ENCODE measurements at regions not wholly inside any gene's neighbourhood (a gene's known extent, or its start where the extent isn't known, plus 50 kb on each side); places are given as distances from the start of the nearest gene placed in this dataset.

GRCh38 chrX:109873574-109873973 is 129.3 kb upstream of the TMEM164 start:
- Histone ChIP-seq H3K27ac (no peak overlapping the region), H3K27me3 (no peaks in the 10 kb centered on the region), H3K36me3 (no peaks in the 10 kb centered on the region), H3K4me3 (no peak overlapping the region), H3K9me3 (ENCODE audit: low read depth) (no peaks in the 10 kb centered on the region), H3K4me1 (ENCODE audit: low read depth) (no peaks in the 10 kb centered on the region)
- no peak for DNase-seq (ENCODE audit: low read depth in 1 of 2, low spot score in 1 of 2)
- TF ChIP-seq CTCF (IDR thresholded peaks at IDR 0.05; ENCODE audit: low read depth, low read length) = no peak

- no peaks in the 10 kb centered on the region for H3K9me3 ChIP-seq (ENCODE audit: low read depth)
- no peak for DNase-seq (ENCODE audit: low read depth in 1 of 2, low spot score in 1 of 2)
- no peaks in the 10 kb centered on the region for H3K4me1 ChIP-seq (ENCODE audit: low read depth)
- TF ChIP-seq CTCF (IDR thresholded peaks at IDR 0.05; ENCODE audit: low read depth, low read length) = no peak
- H3K36me3 ChIP-seq = no peaks in the 10 kb centered on the region
- no peaks in the 10 kb centered on the region for H3K27me3 ChIP-seq
- H3K4me3 ChIP-seq = no peak overlapping the region
- no peak overlapping the region for H3K27ac ChIP-seq
Measured at GRCh38 chrX:109873983-109874382, 128.9 kb upstream of the TMEM164 start.

- TF ChIP-seq CTCF (IDR thresholded peaks at IDR 0.05; ENCODE audit: low read depth, low read length) = no peak
- Histone ChIP-seq H3K36me3 (no peaks in the 10 kb centered on the region), H3K27ac (no peak overlapping the region)
Measured at GRCh38 chrX:109874548-109874947, 128.4 kb upstream of the TMEM164 start.

GRCh38 chrX:109875831-109876230 is 127.1 kb upstream of the TMEM164 start:
- Histone ChIP-seq H3K36me3 (no peaks in the 10 kb centered on the region), H3K9me3 (ENCODE audit: low read depth) (no peaks in the 10 kb centered on the region), H3K27me3 (no peaks in the 10 kb centered on the region), H3K27ac (no peak overlapping the region), H3K4me3 (no peak overlapping the region), H3K4me1 (ENCODE audit: low read depth) (no peaks in the 10 kb centered on the region)
- TF ChIP-seq CTCF (IDR thresholded peaks at IDR 0.05; ENCODE audit: low read depth, low read length) = no peak
- DNase-seq (ENCODE audit: low read depth in 1 of 2, low spot score in 1 of 2) = no peak

More at GRCh38 chrX:109874548-109874947, 128.4 kb upstream of the TMEM164 start:
- Histone ChIP-seq H3K4me1 (ENCODE audit: low read depth) (no peaks in the 10 kb centered on the region), H3K9me3 (ENCODE audit: low read depth) (no peaks in the 10 kb centered on the region), H3K4me3 (no peak overlapping the region), H3K27me3 (no peaks in the 10 kb centered on the region)
- DNase-seq (ENCODE audit: low read depth in 1 of 2, low spot score in 1 of 2) = no peak

- Histone ChIP-seq H3K27ac (no peak overlapping the region), H3K9me3 (ENCODE audit: low read depth) (no peaks in the 10 kb centered on the region), H3K36me3 (no peaks in the 10 kb centered on the region), H3K4me3 (no peak overlapping the region), H3K4me1 (ENCODE audit: low read depth) (no peaks in the 10 kb centered on the region), H3K27me3 (no peaks in the 10 kb centered on the region)
- no peak for TF ChIP-seq CTCF (IDR thresholded peaks at IDR 0.05; ENCODE audit: low read depth, low read length)
- DNase-seq (ENCODE audit: low read depth in 1 of 2, low spot score in 1 of 2) = no peak
Measured at GRCh38 chrX:109878236-109878635, 124.7 kb upstream of the TMEM164 start.

GRCh38 chrX:109879991-109880390 is 122.9 kb upstream of the TMEM164 start:
- no peak for TF ChIP-seq CTCF (IDR thresholded peaks at IDR 0.05; ENCODE audit: low read depth, low read length)
- H3K27me3 ChIP-seq = no peaks in the 10 kb centered on the region
- DNase-seq (ENCODE audit: low read depth in 1 of 2, low spot score in 1 of 2) = no peak
- no peak overlapping the region for H3K27ac ChIP-seq
- H3K4me3 ChIP-seq = no peak overlapping the region
- H3K36me3 ChIP-seq = no peaks in the 10 kb centered on the region
- H3K4me1 ChIP-seq (ENCODE audit: low read depth) = no peaks in the 10 kb centered on the region
- H3K9me3 ChIP-seq (ENCODE audit: low read depth) = no peaks in the 10 kb centered on the region
